ENCODE measurements at regions not wholly inside any gene's neighbourhood (a gene's known extent, or its start where the extent isn't known, plus 50 kb on each side); places are given as distances from the start of the nearest gene placed in this dataset.

DNA sequence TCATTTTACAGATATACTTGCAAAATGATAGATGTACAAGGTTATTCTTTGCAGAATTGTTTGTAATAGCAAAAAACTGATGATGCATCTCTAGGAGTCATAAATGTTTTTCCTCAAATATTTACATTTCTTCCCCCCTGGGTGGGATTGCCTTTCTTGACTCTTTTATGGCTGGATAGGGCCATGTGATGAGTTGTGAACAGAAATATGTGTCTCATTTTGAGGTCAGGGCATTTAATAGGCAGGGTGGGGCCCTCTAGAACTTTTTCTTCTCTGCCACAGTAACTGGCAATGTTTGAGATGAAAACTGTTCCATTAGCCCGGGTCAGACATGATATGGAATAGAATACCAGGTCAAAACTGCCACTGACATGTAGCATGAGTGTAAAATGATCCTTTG is 159.5 kb upstream of the SYNCRIP start:
- Mint-ChIP-seq H3K36me3 (peaks cover 0 to 2% (median 0%) of the 10 kb centered on the region in 3 donors), H3K4me3 (no peak overlapping the region), H3K9me3 (peaks cover 0 to 10% (median 5%) of the 10 kb centered on the region in 6 donors), H3K4me1 (no peaks in the 10 kb centered on the region), H3K27ac (no peak overlapping the region), H3K27me3 (ENCODE audit: low read depth in 3 of 3) (peaks cover 0 to 11% (median 2%) of the 10 kb centered on the region in 3 donors)
- DNase-seq = no peak

DNA sequence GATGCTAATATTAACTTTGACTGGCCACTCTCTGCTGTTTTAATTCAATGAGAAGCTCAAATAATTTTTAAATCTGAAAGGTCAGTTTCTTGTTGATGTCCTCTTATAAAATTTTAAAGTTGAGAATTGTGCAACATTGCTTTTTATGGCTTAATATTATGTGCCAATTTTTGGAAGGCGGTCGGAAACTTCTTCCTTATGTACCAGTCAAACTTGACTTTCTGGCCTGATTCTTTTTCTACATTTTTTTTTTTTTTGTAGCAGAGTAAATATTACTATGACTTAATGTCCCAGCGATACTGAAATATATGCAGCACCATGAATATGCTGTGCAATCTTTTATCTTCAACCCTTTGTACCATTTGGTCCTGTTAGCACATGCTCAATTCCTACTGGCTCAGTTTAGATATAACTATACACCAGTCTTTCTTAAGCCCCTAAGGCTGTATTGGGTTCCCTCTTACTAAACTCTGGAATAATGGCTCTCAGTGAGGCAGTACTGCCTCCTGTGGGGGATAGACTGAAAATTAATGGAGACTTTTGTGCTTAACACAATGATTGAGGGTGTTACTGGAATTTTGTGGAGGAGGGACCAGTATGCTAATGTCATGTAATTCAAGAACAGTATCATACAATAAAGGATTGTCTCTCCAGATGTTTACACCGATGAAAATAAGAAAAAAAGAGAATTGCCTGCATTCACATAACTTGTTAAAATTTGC is 156.4 kb upstream of the SYNCRIP start:
- Mint-ChIP-seq H3K4me3 (no peak overlapping the region), H3K27ac (no peak overlapping the region), H3K9me3 (peaks cover 0 to 7% (median 1%) of the 10 kb centered on the region in 6 donors), H3K4me1 (no peaks in the 10 kb centered on the region), H3K36me3 (no peaks in the 10 kb centered on the region), H3K27me3 (ENCODE audit: low read depth in 3 of 3) (peaks cover 0 to 8% (median 3%) of the 10 kb centered on the region in 3 donors)
- no peak for DNase-seq

DNA sequence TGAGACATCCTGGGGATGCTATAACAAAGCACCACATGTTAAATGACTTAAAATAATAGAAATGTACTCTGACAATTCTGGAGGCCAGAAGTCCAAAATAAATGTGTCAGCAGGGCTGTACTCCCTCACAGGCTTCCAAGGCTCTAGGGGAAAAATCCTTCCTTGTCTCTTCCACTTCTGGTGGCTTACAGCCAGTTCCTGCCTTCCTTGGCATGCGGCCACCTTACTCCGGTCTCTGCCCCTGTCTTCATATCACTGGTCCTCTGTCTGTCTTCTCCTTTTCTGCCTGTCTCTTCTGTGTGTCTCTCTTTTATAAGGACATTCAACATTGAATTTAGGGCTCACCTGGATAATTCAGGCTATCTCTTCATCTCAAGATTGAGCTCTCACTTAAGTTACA is 155.3 kb upstream of the SYNCRIP start:
- Mint-ChIP-seq H3K36me3 (no peaks in the 10 kb centered on the region), H3K4me3 (no peak overlapping the region), H3K4me1 (no peaks in the 10 kb centered on the region), H3K27me3 (ENCODE audit: low read depth in 3 of 3) (peaks cover 0 to 8% (median 3%) of the 10 kb centered on the region in 3 donors), H3K27ac (no peak overlapping the region), H3K9me3 (peaks cover 0 to 7% (median 1%) of the 10 kb centered on the region in 6 donors)
- DNase-seq = no peak

DNA sequence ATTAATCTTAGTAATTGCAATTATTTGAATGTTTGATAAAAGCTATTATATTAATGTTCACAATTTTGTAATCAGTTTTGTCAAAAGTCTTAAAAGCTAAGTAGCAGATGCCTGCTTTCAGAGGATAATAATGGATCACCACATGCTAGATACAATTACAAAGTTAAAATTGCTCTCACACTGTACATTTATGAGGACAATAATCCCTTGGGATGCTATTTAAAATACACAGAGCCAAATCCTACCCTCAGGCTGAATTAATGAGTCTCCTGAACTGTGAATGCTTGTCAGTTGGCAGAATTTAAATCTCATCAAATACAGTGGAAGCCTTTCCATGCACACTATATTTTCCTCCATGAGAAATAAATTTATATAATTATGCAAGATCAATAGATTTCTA is 153.3 kb upstream of the SYNCRIP start:
- Mint-ChIP-seq H3K27ac (no peak overlapping the region), H3K27me3 (ENCODE audit: low read depth in 3 of 3) (peaks cover 2 to 8% (median 3%) of the 10 kb centered on the region in 3 donors), H3K4me3 (no peak overlapping the region), H3K36me3 (no peaks in the 10 kb centered on the region), H3K9me3 (peaks cover 0 to 12% (median 2%) of the 10 kb centered on the region in 6 donors), H3K4me1 (no peaks in the 10 kb centered on the region)
- DNase-seq = no peak

DNA sequence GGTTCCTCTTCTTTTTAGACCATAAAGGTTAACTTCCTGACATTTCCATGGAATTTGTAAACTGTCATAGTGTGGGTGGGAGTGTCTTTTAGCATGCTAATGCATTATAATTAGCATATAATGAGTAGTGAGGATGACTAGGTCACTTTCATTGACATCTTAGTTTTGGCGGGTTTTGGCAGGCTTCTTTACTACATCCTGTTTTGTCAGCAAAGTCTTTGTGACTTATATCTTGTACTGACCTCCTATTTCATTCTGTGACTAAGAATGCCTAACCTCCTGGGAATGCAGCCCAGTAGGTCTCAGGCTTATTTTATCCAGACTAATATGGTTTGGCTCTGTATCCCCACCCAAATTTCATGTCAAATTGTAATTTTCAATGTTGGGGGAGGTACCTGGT is 149.6 kb upstream of the SYNCRIP start:
- no peaks in the 10 kb centered on the region for H3K4me1 Mint-ChIP-seq
- no peak overlapping the region for H3K27ac Mint-ChIP-seq
- H3K4me3 Mint-ChIP-seq = no peak overlapping the region
- no peak for DNase-seq
- H3K27me3 Mint-ChIP-seq (ENCODE audit: low read depth in 3 of 3) = peaks cover 0 to 4% (median 2%) of the 10 kb centered on the region in 3 donors
- peaks cover 0 to 18% (median 12%) of the 10 kb centered on the region in 6 donors for H3K9me3 Mint-ChIP-seq
- no peaks in the 10 kb centered on the region for H3K36me3 Mint-ChIP-seq

DNA sequence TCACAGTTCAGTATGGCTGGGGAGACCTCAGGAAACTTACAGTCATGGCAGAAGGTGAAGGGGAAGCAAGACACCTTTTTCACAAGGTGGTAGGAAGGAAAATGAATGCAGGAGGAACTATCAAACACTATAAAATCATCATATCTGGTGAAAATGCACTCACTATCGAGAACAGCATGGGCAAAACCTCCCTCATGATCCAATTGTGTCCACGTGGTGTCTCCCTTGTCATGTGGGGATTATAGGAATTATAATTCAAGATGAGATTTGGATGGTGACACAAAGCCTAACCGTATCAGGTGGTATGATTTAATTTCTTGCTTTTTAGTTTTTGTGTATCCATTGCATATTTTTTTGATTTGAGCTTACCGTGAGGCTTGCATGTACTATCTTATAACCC is 133.2 kb upstream of the SYNCRIP start:
- DNase-seq = no peak
- Mint-ChIP-seq H3K4me3 (no peak overlapping the region), H3K36me3 (no peaks in the 10 kb centered on the region), H3K9me3 (peaks cover 0 to 14% (median 8%) of the 10 kb centered on the region in 6 donors), H3K4me1 (no peaks in the 10 kb centered on the region), H3K27ac (no peak overlapping the region), H3K27me3 (ENCODE audit: low read depth in 3 of 3) (peaks cover 5% of the 10 kb centered on the region in 3 donors)

DNA sequence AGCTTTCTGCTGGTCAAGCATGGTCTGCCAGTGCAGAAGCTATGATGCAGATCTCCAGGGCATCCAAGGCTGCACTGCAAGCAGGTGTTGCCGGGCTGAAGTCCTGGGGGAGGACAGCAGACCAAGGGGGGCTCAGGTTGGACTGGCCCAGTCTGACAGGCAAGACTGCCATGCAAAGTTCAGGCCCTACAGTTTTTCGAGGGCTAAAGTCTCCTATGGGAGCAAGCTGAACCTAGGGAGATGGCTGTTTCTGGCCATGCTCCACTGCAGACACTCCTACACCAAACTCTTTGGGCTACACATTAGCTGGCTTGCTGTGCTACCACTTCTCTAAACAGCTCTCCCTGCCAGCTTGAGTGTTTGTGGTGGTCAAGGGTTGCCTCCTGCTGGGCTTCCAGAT is 130.0 kb upstream of the SYNCRIP start:
- Mint-ChIP-seq H3K36me3 (no peaks in the 10 kb centered on the region), H3K4me1 (no peaks in the 10 kb centered on the region), H3K4me3 (no peak overlapping the region), H3K27me3 (ENCODE audit: low read depth in 3 of 3) (peaks cover 5 to 7% (median 6%) of the 10 kb centered on the region in 3 donors), H3K9me3 (peaks cover 0 to 6% (median 3%) of the 10 kb centered on the region in 6 donors), H3K27ac (no peak overlapping the region)
- no peak for DNase-seq

DNA sequence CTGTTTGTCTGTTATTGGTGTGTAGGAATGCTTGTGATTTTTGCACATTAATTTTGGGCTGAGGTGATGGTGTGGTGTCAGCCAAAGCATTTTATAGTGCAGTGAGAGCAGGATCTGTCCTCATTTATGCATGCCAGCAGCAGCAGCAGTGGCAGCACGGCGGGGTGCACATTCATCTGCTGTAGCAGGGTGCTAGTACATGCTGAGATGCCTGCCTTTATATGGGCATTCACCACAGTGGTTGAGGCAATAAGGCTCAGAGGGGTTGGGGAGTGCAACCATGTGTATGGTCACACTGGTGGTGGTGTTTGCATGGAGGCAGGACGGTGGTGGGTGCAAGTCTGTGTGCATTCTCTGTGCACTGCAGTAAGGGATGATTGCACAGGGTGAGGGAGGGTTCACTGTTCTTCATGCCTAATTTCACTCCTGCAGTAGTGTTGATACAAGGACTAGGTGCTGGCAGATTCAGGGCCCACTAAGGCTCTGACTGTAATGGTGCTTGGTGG is 129.3 kb upstream of the SYNCRIP start:
- H3K4me1 Mint-ChIP-seq = no peaks in the 10 kb centered on the region
- no peak for DNase-seq
- H3K4me3 Mint-ChIP-seq = no peak overlapping the region
- no peak overlapping the region for H3K27ac Mint-ChIP-seq
- H3K9me3 Mint-ChIP-seq = peaks cover 0 to 1% (median under 1%) of the 10 kb centered on the region in 6 donors
- H3K27me3 Mint-ChIP-seq (ENCODE audit: low read depth in 3 of 3) = peaks cover 5 to 7% (median 6%) of the 10 kb centered on the region in 3 donors
- H3K36me3 Mint-ChIP-seq = no peaks in the 10 kb centered on the region

DNA sequence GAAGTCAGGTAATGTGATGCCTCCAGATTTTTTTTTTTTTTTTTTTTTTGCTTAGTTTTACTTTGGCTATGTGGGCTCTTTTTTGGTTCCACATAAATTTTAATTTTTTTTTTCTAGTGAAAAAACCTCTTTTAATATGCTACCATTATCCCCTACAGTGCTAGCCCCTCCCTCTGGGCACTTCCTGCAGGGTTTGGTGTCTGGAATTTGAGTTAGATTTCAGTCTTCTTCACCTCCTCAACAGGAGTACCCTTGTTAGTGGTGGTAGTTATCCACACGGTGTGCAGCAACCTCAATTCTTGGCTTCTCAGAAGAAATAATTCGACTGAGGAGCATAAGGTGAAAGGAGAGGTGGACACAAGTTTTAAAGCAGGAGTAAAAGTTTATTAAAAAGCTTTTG is 128.8 kb upstream of the SYNCRIP start:
- no peak for DNase-seq
- no peak overlapping the region for H3K4me3 Mint-ChIP-seq
- H3K4me1 Mint-ChIP-seq = no peaks in the 10 kb centered on the region
- H3K27ac Mint-ChIP-seq = no peak overlapping the region
- no peaks in the 10 kb centered on the region for H3K9me3 Mint-ChIP-seq
- H3K36me3 Mint-ChIP-seq = no peaks in the 10 kb centered on the region
- peaks cover 5 to 7% (median 6%) of the 10 kb centered on the region in 3 donors for H3K27me3 Mint-ChIP-seq (ENCODE audit: low read depth in 3 of 3)

DNA sequence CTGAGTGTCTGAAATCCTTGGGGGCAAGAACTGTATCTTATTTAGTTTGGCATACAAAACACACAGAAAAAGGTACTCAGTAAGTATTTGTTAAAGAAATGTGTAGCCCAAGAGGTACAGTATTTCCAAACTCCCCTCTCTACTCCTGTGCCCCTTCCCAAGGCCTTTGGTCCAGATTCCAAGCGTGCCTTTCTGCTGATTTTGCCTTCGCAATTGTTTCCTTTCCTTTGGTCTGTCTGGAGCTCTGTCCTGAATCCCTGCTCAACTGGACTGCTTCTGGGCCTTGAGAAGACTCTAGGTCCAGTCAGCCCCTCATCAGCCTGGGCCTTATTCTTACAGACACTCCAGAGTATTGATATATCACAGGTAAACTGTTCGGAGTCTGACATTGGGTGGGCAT is 122.2 kb upstream of the SYNCRIP start:
- Mint-ChIP-seq H3K4me3 (no peak overlapping the region), H3K27ac (no peak overlapping the region), H3K36me3 (no peaks in the 10 kb centered on the region), H3K27me3 (ENCODE audit: low read depth in 3 of 3) (peaks cover 0 to 5% (median 5%) of the 10 kb centered on the region in 3 donors), H3K9me3 (peaks cover 0 to 2% (median 0%) of the 10 kb centered on the region in 6 donors), H3K4me1 (no peaks in the 10 kb centered on the region)
- DNase-seq = no peak

DNA sequence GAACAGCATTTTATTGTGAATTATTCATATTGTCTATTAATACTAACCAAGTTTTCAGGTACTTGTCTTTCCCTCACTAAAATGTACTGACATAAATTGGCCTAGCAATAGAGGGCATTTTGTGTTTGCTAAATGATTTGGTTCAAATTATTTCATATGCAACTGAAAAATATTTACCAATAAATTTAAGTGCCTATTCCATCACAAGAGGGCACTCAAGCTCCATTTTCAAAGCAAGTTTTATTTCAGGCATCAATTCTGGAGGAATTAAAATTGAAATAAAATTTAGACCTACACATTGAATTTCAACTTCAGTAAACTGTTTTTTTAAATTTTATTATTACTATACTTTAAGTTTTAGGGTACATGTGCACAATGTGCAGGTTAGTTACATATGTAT is 114.3 kb upstream of the SYNCRIP start:
- H3K9me3 Mint-ChIP-seq = peaks cover 0 to 2% (median 0%) of the 10 kb centered on the region in 6 donors
- peaks cover 0 to 17% (median 3%) of the 10 kb centered on the region in 3 donors for H3K27me3 Mint-ChIP-seq (ENCODE audit: low read depth in 3 of 3)
- no peak overlapping the region for H3K4me3 Mint-ChIP-seq
- no peaks in the 10 kb centered on the region for H3K36me3 Mint-ChIP-seq
- DNase-seq = no peak
- no peak overlapping the region for H3K27ac Mint-ChIP-seq
- H3K4me1 Mint-ChIP-seq = no peaks in the 10 kb centered on the region

DNA sequence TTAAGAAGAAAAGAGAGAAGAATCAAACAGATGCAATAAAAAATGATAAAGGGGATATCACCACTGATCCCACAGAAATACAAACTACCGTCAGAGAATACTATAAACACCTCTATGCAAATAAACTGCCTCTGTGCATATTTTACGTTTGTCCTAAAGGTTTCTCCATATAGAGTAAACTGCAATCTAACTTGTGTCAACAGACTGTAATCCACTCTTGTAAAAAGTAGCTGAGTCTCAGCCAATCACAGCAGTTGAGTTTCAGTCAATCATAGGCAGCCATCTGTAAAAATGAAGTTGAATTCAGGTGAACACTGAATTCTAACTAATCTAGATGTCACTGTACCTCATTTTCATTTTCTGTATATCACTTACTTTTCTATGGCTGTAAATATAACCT is 112.2 kb upstream of the SYNCRIP start:
- H3K27ac Mint-ChIP-seq = no peak overlapping the region
- H3K4me3 Mint-ChIP-seq = no peak overlapping the region
- H3K27me3 Mint-ChIP-seq (ENCODE audit: low read depth in 3 of 3) = peaks cover 0 to 17% (median 3%) of the 10 kb centered on the region in 3 donors
- H3K4me1 Mint-ChIP-seq = no peaks in the 10 kb centered on the region
- H3K9me3 Mint-ChIP-seq = peaks cover 0 to 2% (median 0%) of the 10 kb centered on the region in 6 donors
- no peak for DNase-seq
- H3K36me3 Mint-ChIP-seq = no peaks in the 10 kb centered on the region

DNA sequence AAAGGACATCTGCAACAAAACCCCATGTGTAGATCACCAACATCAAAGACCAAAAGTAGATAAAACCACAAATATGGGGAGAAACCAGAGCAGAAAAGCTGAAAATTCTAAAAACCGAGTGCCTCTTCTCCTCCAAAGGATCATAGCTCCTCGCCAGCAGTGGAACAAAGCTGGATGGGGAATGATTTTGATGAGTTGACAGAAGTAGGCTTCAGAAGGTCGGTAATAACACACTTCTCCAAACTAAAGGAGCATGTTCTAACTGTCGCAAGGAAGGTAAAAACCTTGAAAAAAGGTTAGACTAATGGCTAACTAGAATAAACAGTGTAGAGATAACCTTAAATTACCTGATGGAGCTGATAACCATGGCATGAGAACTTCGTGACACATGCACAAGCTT is 109.9 kb upstream of the SYNCRIP start:
- Mint-ChIP-seq H3K36me3 (no peaks in the 10 kb centered on the region), H3K27me3 (ENCODE audit: low read depth in 3 of 3) (peaks cover 0 to 17% (median 3%) of the 10 kb centered on the region in 3 donors), H3K27ac (no peak overlapping the region), H3K4me1 (no peaks in the 10 kb centered on the region), H3K4me3 (no peak overlapping the region), H3K9me3 (peaks cover 0 to 2% (median 0%) of the 10 kb centered on the region in 6 donors)
- no peak for DNase-seq

DNA sequence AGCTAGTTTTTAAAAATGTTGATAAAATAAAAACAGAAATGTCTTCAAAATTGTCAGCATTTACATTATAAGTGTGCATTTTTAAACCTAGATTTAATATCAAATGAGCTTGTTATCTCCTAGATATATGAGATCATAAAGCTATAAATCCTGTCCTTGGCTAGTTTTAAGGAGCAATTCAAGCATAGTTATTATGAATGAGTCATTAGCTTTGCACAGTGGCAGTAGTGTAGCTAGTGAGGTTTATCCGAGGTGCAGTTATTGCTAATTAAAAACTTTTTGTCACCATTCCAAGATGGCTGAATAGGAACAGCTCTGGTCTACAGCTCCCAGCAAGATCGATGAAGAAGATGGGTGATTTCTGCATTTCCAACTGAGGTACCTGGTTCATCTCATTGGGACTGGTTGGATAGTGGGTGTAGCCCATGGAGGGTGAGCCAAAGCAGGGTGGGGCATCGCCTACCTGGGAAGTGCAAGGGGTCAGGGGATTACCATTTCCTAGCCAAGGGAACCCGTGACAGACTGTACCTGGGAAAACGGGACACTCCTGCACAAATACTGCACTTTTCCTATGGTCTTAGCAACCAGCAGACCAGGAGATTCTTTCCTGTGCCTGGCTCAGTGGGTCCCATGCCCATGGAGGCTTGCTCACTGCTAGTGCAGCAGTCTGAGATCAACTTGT is 108.8 kb upstream of the SYNCRIP start:
- Mint-ChIP-seq H3K36me3 (no peaks in the 10 kb centered on the region), H3K9me3 (peaks cover 0 to 2% (median 0%) of the 10 kb centered on the region in 6 donors), H3K4me3 (no peak overlapping the region), H3K27ac (no peak overlapping the region), H3K27me3 (ENCODE audit: low read depth in 3 of 3) (peaks cover 0 to 19% (median 3%) of the 10 kb centered on the region in 3 donors), H3K4me1 (no peaks in the 10 kb centered on the region)
- DNase-seq = no peak

All from immature natural killer cell (primary cell).